ENCODE measurements at regions not wholly inside any gene's neighbourhood (a gene's known extent, or its start where the extent isn't known, plus 50 kb on each side); places are given as distances from the start of the nearest gene placed in this dataset.

- TF ChIP-seq, protein P1, sequence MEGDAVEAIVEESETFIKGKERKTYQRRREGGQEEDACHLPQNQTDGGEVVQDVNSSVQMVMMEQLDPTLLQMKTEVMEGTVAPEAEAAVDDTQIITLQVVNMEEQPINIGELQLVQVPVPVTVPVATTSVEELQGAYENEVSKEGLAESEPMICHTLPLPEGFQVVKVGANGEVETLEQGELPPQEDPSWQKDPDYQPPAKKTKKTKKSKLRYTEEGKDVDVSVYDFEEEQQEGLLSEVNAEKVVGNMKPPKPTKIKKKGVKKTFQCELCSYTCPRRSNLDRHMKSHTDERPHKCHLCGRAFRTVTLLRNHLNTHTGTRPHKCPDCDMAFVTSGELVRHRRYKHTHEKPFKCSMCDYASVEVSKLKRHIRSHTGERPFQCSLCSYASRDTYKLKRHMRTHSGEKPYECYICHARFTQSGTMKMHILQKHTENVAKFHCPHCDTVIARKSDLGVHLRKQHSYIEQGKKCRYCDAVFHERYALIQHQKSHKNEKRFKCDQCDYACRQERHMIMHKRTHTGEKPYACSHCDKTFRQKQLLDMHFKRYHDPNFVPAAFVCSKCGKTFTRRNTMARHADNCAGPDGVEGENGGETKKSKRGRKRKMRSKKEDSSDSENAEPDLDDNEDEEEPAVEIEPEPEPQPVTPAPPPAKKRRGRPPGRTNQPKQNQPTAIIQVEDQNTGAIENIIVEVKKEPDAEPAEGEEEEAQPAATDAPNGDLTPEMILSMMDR (IDR thresholded peaks at IDR 0.05) = no peak
- no peak for TF ChIP-seq POLR2A (IDR thresholded peaks at IDR 0.05)
- no peak for TF ChIP-seq POLR2AphosphoS5 (IDR thresholded peaks at IDR 0.05; ENCODE audit: insufficient read depth in 1 of 2, low read depth in 1 of 2)
Observed at GRCh38 chr10:106320876-106321275, 843.6 kb downstream of the SORCS1 start.
